Ovary (tissue), 7 donors: ENCODE measurements at regions not wholly inside any gene's neighbourhood (a gene's known extent, or its start where the extent isn't known, plus 50 kb on each side); places are given as distances from the start of the nearest gene placed in this dataset.

ENCODE experiments used
- DNase-seq, 5 donors: peaks; one replicate each; pipeline ENCODE4 v3.0.0-alpha.2; 2019 to 2020
- H3K27ac ChIP-seq, 2 donors: fragments of 200-600 bp; one replicate each; pipeline versions ENCODE4 v1.5.1 to v1.8.0; 2019 to 2022
- H3K27me3 ChIP-seq: fragments of 200-600 bp; one replicate; pipeline ENCODE4 v1.8.0; 2022
- H3K36me3 ChIP-seq: fragments of 200-600 bp; sonication (generic); one replicate; pipeline ENCODE4 v1.5.1; 2019
- H3K4me1 ChIP-seq: one replicate; pipeline ENCODE4 v1.8.1; 2013; ENCODE audit warnings: mild to moderate bottlenecking, moderate library complexity; ENCODE audit not compliant: insufficient read depth
- H3K4me3 ChIP-seq: fragments of 200-600 bp; sonication (generic); one replicate; pipeline ENCODE4 v1.5.1; 2017
- H3K9me3 ChIP-seq, 2 donors: fragments of 200-600 bp in 1 of 2; sonication (generic) in 1 of 2; one replicate each; pipeline versions ENCODE4 v1.5.1 to v1.8.1; 2013 to 2019; ENCODE audit warnings: mild to moderate bottlenecking in 1 of 2, moderate library complexity in 1 of 2
- EP300 ChIP-seq: sonication (generic); formaldehyde crosslinking; IDR thresholded peaks from one replicate; pipeline ENCODE4 v1.6.1; 2017; ENCODE audit warnings: antibody characterized with exemption
- POLR2A ChIP-seq: fragments of 450-650 bp; IDR thresholded peaks from one replicate; pipeline ENCODE4 v1.6.1; 2017; ENCODE audit warnings: antibody characterized with exemption, mild to moderate bottlenecking, moderate library complexity
- WGBS, 3 donors: extraction: QIAGEN DNeasy Blood & Tissue Kit in 1 of 3; methylation state at CpG; one replicate each; pipeline versions ENCODE4 v1.1.5 to v1.1.7; 2013 to 2017; 5-methylcytosine and 5-hydroxymethylcytosine counted together
- intact Hi-C, 4 donors: fragments of 100-400 bp; cut with DNase I; formaldehyde crosslinking; loops; one replicate each; pipeline versions ENCODE4 v1.11.0 to v1.15.1; 2022 to 2023
- TF ChIP-seq, protein P1 (sequence below), 3 donors: fragments of 450-650 bp in 2 of 3; fragments of 200-600 bp in 1 of 3; IDR thresholded peaks; one replicate each; pipeline versions ENCODE4 v1.5.1 to v1.8.0; 2016 to 2022; ENCODE audit warnings: antibody characterized with exemption in 3 of 3, mild to moderate bottlenecking in 1 of 3
- donor health status: DM: no; HTN: no; CAD: no; lungs with moderate emphysema.
- donor health status: DM: no; HTN: no; CAD: no.
- donor health status: Bipolar disorder and iron deficiency.
- donor health status: DM: no; HTN: no; CAD: no.
- donor health status: DM: yes; HTN: yes; CAD: no.

DNA sequence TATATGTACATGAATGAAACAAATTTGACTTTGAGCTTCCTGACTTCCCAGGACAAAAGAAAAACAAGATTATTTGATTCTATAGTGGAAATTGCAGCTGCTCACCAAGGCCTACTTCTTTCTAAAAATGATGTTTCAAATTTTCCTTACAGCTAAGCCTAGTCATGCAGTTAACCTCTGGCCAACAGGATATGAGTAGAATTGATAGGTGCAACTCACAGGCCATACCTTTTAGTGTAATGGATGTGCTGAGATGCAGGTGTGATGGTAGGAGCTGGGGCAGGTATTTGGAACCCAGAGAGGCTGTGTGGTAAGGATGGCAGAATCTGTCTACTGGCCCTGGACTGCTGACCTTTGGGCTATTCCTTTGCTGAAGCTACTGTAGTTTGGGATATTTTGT lies 230.9 kb upstream of the PREP start:
- H3K4me3 ChIP-seq, result no peak overlapping the region
- no peak for DNase-seq
- no peak overlapping the region for H3K27ac ChIP-seq
- no peaks in the 10 kb centered on the region for H3K27me3 ChIP-seq
- H3K9me3 ChIP-seq, result no peaks in the 10 kb centered on the region
- intact Hi-C loops, result no loop called here
- H3K36me3 ChIP-seq, result no peaks in the 10 kb centered on the region
- TF ChIP-seq POLR2A (no peak), EP300 (no peak)
- TF ChIP-seq, protein P1, sequence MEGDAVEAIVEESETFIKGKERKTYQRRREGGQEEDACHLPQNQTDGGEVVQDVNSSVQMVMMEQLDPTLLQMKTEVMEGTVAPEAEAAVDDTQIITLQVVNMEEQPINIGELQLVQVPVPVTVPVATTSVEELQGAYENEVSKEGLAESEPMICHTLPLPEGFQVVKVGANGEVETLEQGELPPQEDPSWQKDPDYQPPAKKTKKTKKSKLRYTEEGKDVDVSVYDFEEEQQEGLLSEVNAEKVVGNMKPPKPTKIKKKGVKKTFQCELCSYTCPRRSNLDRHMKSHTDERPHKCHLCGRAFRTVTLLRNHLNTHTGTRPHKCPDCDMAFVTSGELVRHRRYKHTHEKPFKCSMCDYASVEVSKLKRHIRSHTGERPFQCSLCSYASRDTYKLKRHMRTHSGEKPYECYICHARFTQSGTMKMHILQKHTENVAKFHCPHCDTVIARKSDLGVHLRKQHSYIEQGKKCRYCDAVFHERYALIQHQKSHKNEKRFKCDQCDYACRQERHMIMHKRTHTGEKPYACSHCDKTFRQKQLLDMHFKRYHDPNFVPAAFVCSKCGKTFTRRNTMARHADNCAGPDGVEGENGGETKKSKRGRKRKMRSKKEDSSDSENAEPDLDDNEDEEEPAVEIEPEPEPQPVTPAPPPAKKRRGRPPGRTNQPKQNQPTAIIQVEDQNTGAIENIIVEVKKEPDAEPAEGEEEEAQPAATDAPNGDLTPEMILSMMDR (IDR thresholded peaks at IDR 0.05), result no peak
- no peaks in the 10 kb centered on the region for H3K4me1 ChIP-seq

GRCh38 chr6:105628156-105628860 lies 225.4 kb upstream of the PREP start:
- Histone ChIP-seq H3K4me3 (no peak overlapping the region), H3K4me1 (peaks cover 5% of the 10 kb centered on the region), H3K27me3 (no peaks in the 10 kb centered on the region), H3K36me3 (no peaks in the 10 kb centered on the region), H3K27ac (no peak overlapping the region), H3K9me3 (no peaks in the 10 kb centered on the region)
- TF ChIP-seq EP300 (no peak), POLR2A (no peak)
- TF ChIP-seq, protein P1 (IDR thresholded peaks at IDR 0.05), result no peak
- DNase-seq, result no peak
- WGBS, 3 donors, result 28 to 33% (median 29%) methylated on average over 7 of the region's 7 CpGs
- intact Hi-C loops, result no loop called here

- Histone ChIP-seq H3K9me3 (no peaks in the 10 kb centered on the region), H3K4me1 (peaks cover 5% of the 10 kb centered on the region), H3K27ac (no peak overlapping the region), H3K4me3 (no peak overlapping the region), H3K27me3 (no peaks in the 10 kb centered on the region), H3K36me3 (no peaks in the 10 kb centered on the region)
- WGBS, 3 donors, result 71 to 80% (median 77%) methylated on average over 2 of the region's 2 CpGs
- no peak for DNase-seq
- no peak for TF ChIP-seq POLR2A
- TF ChIP-seq, protein P1 (IDR thresholded peaks at IDR 0.05), result no peak
- TF ChIP-seq EP300, result no peak
- intact Hi-C loops, result no loop called here
Observed at GRCh38 chr6:105626295-105627158, 223.6 kb upstream of the PREP start.

- Histone ChIP-seq H3K36me3 (no peaks in the 10 kb centered on the region), H3K27me3 (no peaks in the 10 kb centered on the region), H3K27ac (no peak overlapping the region), H3K9me3 (no peaks in the 10 kb centered on the region), H3K4me3 (no peak overlapping the region), H3K4me1 (peaks cover 5% of the 10 kb centered on the region)
- no peak for TF ChIP-seq POLR2A
- TF ChIP-seq, protein P1 (IDR thresholded peaks at IDR 0.05), result no peak
- no peak for TF ChIP-seq EP300
- 44 to 58% (median 53%) methylated on average over 3 of the region's 3 CpGs for WGBS, 3 donors
- DNase-seq, result no peak
- intact Hi-C loops, result no loop called here
Observed at GRCh38 chr6:105624021-105624420, 221.1 kb upstream of the PREP start.
